ENCODE measurements at regions not wholly inside any gene's neighbourhood (a gene's known extent, or its start where the extent isn't known, plus 50 kb on each side); places are given as distances from the start of the nearest gene placed in this dataset.

DNA sequence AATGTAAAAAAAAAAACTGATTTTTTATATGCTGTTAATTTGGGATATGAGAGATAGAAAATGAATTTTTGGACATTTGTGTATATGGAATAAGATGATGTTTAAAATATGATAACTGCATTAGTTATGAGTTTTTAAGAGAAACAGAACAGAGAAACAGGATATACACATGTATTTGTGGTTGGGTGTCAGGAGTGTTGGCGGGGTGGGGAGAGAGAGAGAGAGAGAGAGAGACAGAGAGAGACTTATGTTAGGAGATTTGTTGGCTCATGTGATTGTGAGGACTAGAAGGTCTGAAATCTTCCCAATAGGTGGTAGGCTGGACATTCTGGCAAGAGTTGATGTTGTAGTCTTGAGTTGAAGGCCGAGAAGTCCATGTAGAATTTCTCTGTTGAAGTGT lies 1121.6 kb upstream of the GBE1 start:
- TF ChIP-seq TEAD4 (IDR thresholded peaks at IDR 0.05): no peak
- TF ChIP-seq TAF1 (IDR thresholded peaks at IDR 0.05; ENCODE audit: low read depth): no peak
- no peak for TF ChIP-seq TCF12 (IDR thresholded peaks at IDR 0.05; ENCODE audit: low read depth)
- no peak for TF ChIP-seq CREB1 (IDR thresholded peaks at IDR 0.05; ENCODE audit: low read depth)
- no peak for TF ChIP-seq YY1 (IDR thresholded peaks at IDR 0.05; ENCODE audit: low read depth)
- no peak for TF ChIP-seq NFIC (IDR thresholded peaks at IDR 0.05)
- TF ChIP-seq ZBTB7A (IDR thresholded peaks at IDR 0.05; ENCODE audit: low read depth): no peak
- no peak for TF ChIP-seq EGR1 (IDR thresholded peaks at IDR 0.05)
- TF ChIP-seq, protein P1, sequence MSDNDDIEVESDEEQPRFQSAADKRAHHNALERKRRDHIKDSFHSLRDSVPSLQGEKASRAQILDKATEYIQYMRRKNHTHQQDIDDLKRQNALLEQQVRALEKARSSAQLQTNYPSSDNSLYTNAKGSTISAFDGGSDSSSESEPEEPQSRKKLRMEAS (IDR thresholded peaks at IDR 0.05): no peak
- no peak for TF ChIP-seq EP300 (IDR thresholded peaks at IDR 0.05; ENCODE audit: borderline replicate concordance)
- TF ChIP-seq CEBPB (IDR thresholded peaks at IDR 0.05): no peak
- TF ChIP-seq RAD21 (IDR thresholded peaks at IDR 0.05; ENCODE audit: low read depth): no peak
- TF ChIP-seq, protein P2, sequence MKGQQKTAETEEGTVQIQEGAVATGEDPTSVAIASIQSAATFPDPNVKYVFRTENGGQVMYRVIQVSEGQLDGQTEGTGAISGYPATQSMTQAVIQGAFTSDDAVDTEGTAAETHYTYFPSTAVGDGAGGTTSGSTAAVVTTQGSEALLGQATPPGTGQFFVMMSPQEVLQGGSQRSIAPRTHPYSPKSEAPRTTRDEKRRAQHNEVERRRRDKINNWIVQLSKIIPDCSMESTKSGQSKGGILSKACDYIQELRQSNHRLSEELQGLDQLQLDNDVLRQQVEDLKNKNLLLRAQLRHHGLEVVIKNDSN (IDR thresholded peaks at IDR 0.05): no peak
- TF ChIP-seq FOXM1 (IDR thresholded peaks at IDR 0.05; ENCODE audit: borderline replicate concordance, low read depth): no peak
- TF ChIP-seq REST (IDR thresholded peaks at IDR 0.05; ENCODE audit: low read depth): no peak

DNA sequence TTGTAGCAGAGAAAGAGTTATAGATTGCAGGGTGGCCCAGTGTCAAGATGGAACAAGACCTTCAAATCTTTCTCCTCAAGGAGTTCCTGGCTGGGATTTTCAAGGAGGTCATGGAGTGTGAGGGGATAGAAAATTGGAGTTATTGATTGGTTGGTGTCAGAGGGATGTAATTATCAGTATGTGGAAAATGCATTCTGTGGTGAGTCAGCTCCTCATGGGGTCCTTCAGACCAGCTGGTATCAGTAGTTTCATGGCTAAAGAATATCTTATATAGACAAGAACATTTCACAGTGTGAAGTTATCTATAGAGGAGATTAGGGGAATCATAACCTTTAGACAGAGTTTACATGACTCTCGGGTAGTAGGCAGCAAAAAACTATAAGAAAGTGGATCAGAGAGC lies 1114.0 kb upstream of the GBE1 start:
- TF ChIP-seq FOXM1 (IDR thresholded peaks at IDR 0.05; ENCODE audit: borderline replicate concordance, low read depth) (no peak), CEBPB (IDR thresholded peaks at IDR 0.05) (no peak), TAF1 (IDR thresholded peaks at IDR 0.05; ENCODE audit: low read depth) (no peak), EP300 (IDR thresholded peaks at IDR 0.05; ENCODE audit: borderline replicate concordance) (no peak), RAD21 (IDR thresholded peaks at IDR 0.05; ENCODE audit: low read depth) (no peak), ZBTB7A (IDR thresholded peaks at IDR 0.05; ENCODE audit: low read depth) (no peak), TEAD4 (IDR thresholded peaks at IDR 0.05) (no peak), YY1 (IDR thresholded peaks at IDR 0.05; ENCODE audit: low read depth) (no peak), REST (IDR thresholded peaks at IDR 0.05; ENCODE audit: low read depth) (no peak), NFIC (IDR thresholded peaks at IDR 0.05) (no peak)
- TF ChIP-seq, protein P1 (IDR thresholded peaks at IDR 0.05): no peak
- TF ChIP-seq, protein P2 (IDR thresholded peaks at IDR 0.05): no peak

GRCh38 chr3:82839871-82840270 lies 1078.4 kb upstream of the GBE1 start:
- TF ChIP-seq NFIC (IDR thresholded peaks at IDR 0.05) (no peak), YY1 (IDR thresholded peaks at IDR 0.05; ENCODE audit: low read depth) (no peak), CEBPB (IDR thresholded peaks at IDR 0.05) (no peak), FOXM1 (IDR thresholded peaks at IDR 0.05; ENCODE audit: borderline replicate concordance, low read depth) (no peak), EGR1 (IDR thresholded peaks at IDR 0.05) (no peak), EP300 (IDR thresholded peaks at IDR 0.05; ENCODE audit: borderline replicate concordance) (no peak), CREB1 (IDR thresholded peaks at IDR 0.05; ENCODE audit: low read depth) (no peak), ZBTB7A (IDR thresholded peaks at IDR 0.05; ENCODE audit: low read depth) (no peak), TEAD4 (IDR thresholded peaks at IDR 0.05) (no peak), TCF12 (IDR thresholded peaks at IDR 0.05; ENCODE audit: low read depth) (no peak), TAF1 (IDR thresholded peaks at IDR 0.05; ENCODE audit: low read depth) (no peak), RAD21 (IDR thresholded peaks at IDR 0.05; ENCODE audit: low read depth) (no peak)
- TF ChIP-seq, protein P1 (IDR thresholded peaks at IDR 0.05): no peak
- TF ChIP-seq, protein P2 (IDR thresholded peaks at IDR 0.05): no peak

GRCh38 chr3:82834098-82834497 lies 1072.7 kb upstream of the GBE1 start:
- TF ChIP-seq EGR1 (IDR thresholded peaks at IDR 0.05): no peak
- TF ChIP-seq NFIC (IDR thresholded peaks at IDR 0.05): no peak
- no peak for TF ChIP-seq RAD21 (IDR thresholded peaks at IDR 0.05; ENCODE audit: low read depth)
- TF ChIP-seq ZBTB7A (IDR thresholded peaks at IDR 0.05; ENCODE audit: low read depth): no peak
- TF ChIP-seq, protein P2 (IDR thresholded peaks at IDR 0.05): no peak
- TF ChIP-seq, protein P1 (IDR thresholded peaks at IDR 0.05): no peak
- TF ChIP-seq YY1 (IDR thresholded peaks at IDR 0.05; ENCODE audit: low read depth): no peak
- TF ChIP-seq TEAD4 (IDR thresholded peaks at IDR 0.05): no peak
- TF ChIP-seq EP300 (IDR thresholded peaks at IDR 0.05; ENCODE audit: borderline replicate concordance): no peak
- no peak for TF ChIP-seq TAF1 (IDR thresholded peaks at IDR 0.05; ENCODE audit: low read depth)
- TF ChIP-seq CEBPB (IDR thresholded peaks at IDR 0.05): no peak
- no peak for TF ChIP-seq REST (IDR thresholded peaks at IDR 0.05; ENCODE audit: low read depth)
- TF ChIP-seq CREB1 (IDR thresholded peaks at IDR 0.05; ENCODE audit: low read depth): no peak
- no peak for TF ChIP-seq TCF12 (IDR thresholded peaks at IDR 0.05; ENCODE audit: low read depth)
- TF ChIP-seq FOXM1 (IDR thresholded peaks at IDR 0.05; ENCODE audit: borderline replicate concordance, low read depth): no peak
